ENCODE measurements at regions not wholly inside any gene's neighbourhood (a gene's known extent, or its start where the extent isn't known, plus 50 kb on each side); places are given as distances from the start of the nearest gene placed in this dataset.

DNA sequence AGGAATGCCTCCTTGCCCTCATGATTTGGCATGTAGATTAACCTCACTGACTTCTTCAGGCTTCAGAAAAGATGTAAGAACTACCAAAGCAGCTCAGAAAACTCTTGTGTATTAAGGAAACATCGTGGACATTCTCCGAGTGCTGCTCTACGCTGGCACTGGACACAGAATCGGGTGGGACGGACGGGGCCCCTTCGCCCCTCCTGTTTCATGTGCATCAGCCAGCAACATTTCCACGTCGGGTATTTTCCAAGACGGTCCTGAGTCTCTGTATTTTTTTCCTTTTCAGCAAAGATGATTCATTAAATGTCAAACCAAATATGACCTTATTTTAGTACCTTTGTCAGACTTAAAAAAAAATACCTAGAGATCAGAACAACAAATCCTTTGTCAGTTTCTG is 583.6 kb downstream of the CCDC171 start:
- H3K4me1 ChIP-seq (ENCODE audit: control insufficient read depth in 1 of 2, insufficient read depth in 2 of 2, low read length in 2 of 2), result peaks cover 2 to 14% of the 10 kb centered on the region in 2 experiments; a peak in 2 of 4 replicates
- H4K20me1 ChIP-seq (ENCODE audit: insufficient read depth), result no peaks in the 10 kb centered on the region
- H3K27ac ChIP-seq (ENCODE audit: low read depth, low read length), result no peak overlapping the region
- no peaks in the 10 kb centered on the region for H3K9me3 ChIP-seq (ENCODE audit: control insufficient read depth in 1 of 2, insufficient read depth in 1 of 2, low read depth in 1 of 2, low read length in 2 of 2)
- RAD21 ChIA-PET (ENCODE audit: low non-redundant PET in 1 of 2, low total read pairs in 2 of 2, uncharacterized antibody in 2 of 2, unreplicated experiment in 2 of 2), result no interaction called here
- no TSS peak for BruUV-seq (replicated peaks)
- CTCF ChIA-PET, result interaction anchor here (1.3 kb wide), 1 partner anchor 14 kb away, joined by 3 read pairs; no protein-coding TSS in a partner anchor
- H2AFZ ChIP-seq (ENCODE audit: low read depth, low read length, poor library complexity, severe bottlenecking), result no peak overlapping the region
- H3K36me3 ChIP-seq (ENCODE audit: control insufficient read depth in 1 of 2, insufficient read depth in 2 of 2, low read length in 2 of 2), result no peaks in the 10 kb centered on the region
- no peak overlapping the region for H3K9ac ChIP-seq (ENCODE audit: low read length)
- POLR2A ChIA-PET, result no interaction called here
- H3K27me3 ChIP-seq (ENCODE audit: insufficient read depth, low read length), result no peaks in the 10 kb centered on the region
- no peaks in the 10 kb centered on the region for H3K9me2 ChIP-seq (ENCODE audit: insufficient read depth)
- no peaks in the 10 kb centered on the region for H3K79me2 ChIP-seq (ENCODE audit: insufficient read depth, low read length)
- H3K4me2 ChIP-seq (ENCODE audit: low read length), result no peak overlapping the region
- no peak for DNase-seq (ENCODE audit: low read depth, low spot score)
- intact Hi-C loops (cut with micrococcal nuclease), result no loop called here
- H3K4me3 ChIP-seq (replicated peaks in 1 of 2; ENCODE audit: low read depth in 1 of 2, low read length in 2 of 2), result no peak overlapping the region
- ATAC-seq, result no peak
- TF ChIP-seq ZNF274 (IDR thresholded peaks at IDR 0.05; ENCODE audit: low read depth, low read length) (no peak), EZH2phosphoT487 (IDR thresholded peaks at IDR 0.05; ENCODE audit: borderline replicate concordance) (no peak), JUND (IDR thresholded peaks at IDR 0.05) (no peak), EZH2 (IDR thresholded peaks at IDR 0.05) (no peak), ELF1 (IDR thresholded peaks at IDR 0.05; ENCODE audit: borderline replicate concordance, low read depth) (no peak), TCF7L2 (IDR thresholded peaks at IDR 0.05; ENCODE audit: borderline replicate concordance, extremely low read depth, insufficient read depth, insufficient read length) (no peak), RAD21 (IDR thresholded peaks at IDR 0.05; ENCODE audit: low read depth) (no peak), SIN3A (IDR thresholded peaks at IDR 0.05; ENCODE audit: low read depth) (no peak), SRF (IDR thresholded peaks at IDR 0.05; ENCODE audit: low read depth) (no peak), YY1 (IDR thresholded peaks at IDR 0.05; ENCODE audit: extremely low read depth, insufficient replicate concordance, low read depth, low read length) (no peak), POLR2AphosphoS5 (IDR thresholded peaks at IDR 0.05; ENCODE audit: low read depth, low read length) (no peak), FOSL1 (IDR thresholded peaks at IDR 0.05; ENCODE audit: low read depth) (no peak)
- TF ChIP-seq, protein P1, sequence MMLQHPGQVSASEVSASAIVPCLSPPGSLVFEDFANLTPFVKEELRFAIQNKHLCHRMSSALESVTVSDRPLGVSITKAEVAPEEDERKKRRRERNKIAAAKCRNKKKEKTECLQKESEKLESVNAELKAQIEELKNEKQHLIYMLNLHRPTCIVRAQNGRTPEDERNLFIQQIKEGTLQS (IDR thresholded peaks at IDR 0.05), result no peak
- TF ChIP-seq, protein P2, sequence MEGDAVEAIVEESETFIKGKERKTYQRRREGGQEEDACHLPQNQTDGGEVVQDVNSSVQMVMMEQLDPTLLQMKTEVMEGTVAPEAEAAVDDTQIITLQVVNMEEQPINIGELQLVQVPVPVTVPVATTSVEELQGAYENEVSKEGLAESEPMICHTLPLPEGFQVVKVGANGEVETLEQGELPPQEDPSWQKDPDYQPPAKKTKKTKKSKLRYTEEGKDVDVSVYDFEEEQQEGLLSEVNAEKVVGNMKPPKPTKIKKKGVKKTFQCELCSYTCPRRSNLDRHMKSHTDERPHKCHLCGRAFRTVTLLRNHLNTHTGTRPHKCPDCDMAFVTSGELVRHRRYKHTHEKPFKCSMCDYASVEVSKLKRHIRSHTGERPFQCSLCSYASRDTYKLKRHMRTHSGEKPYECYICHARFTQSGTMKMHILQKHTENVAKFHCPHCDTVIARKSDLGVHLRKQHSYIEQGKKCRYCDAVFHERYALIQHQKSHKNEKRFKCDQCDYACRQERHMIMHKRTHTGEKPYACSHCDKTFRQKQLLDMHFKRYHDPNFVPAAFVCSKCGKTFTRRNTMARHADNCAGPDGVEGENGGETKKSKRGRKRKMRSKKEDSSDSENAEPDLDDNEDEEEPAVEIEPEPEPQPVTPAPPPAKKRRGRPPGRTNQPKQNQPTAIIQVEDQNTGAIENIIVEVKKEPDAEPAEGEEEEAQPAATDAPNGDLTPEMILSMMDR (IDR thresholded peaks at IDR 0.05 in 2 of 3, conservative IDR thresholded peaks at IDR 0.05 in 1 of 3; ENCODE audit: borderline replicate concordance in 1 of 3, insufficient read depth in 1 of 3, low read depth in 2 of 3, low read length in 2 of 3), result no peak
- TF ChIP-seq, protein P3, sequence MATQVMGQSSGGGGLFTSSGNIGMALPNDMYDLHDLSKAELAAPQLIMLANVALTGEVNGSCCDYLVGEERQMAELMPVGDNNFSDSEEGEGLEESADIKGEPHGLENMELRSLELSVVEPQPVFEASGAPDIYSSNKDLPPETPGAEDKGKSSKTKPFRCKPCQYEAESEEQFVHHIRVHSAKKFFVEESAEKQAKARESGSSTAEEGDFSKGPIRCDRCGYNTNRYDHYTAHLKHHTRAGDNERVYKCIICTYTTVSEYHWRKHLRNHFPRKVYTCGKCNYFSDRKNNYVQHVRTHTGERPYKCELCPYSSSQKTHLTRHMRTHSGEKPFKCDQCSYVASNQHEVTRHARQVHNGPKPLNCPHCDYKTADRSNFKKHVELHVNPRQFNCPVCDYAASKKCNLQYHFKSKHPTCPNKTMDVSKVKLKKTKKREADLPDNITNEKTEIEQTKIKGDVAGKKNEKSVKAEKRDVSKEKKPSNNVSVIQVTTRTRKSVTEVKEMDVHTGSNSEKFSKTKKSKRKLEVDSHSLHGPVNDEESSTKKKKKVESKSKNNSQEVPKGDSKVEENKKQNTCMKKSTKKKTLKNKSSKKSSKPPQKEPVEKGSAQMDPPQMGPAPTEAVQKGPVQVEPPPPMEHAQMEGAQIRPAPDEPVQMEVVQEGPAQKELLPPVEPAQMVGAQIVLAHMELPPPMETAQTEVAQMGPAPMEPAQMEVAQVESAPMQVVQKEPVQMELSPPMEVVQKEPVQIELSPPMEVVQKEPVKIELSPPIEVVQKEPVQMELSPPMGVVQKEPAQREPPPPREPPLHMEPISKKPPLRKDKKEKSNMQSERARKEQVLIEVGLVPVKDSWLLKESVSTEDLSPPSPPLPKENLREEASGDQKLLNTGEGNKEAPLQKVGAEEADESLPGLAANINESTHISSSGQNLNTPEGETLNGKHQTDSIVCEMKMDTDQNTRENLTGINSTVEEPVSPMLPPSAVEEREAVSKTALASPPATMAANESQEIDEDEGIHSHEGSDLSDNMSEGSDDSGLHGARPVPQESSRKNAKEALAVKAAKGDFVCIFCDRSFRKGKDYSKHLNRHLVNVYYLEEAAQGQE (IDR thresholded peaks at IDR 0.05; ENCODE audit: low read depth), result no peak
